NCI-H146 (cell line): ENCODE measurements at regions not wholly inside any gene's neighbourhood (a gene's known extent, or its start where the extent isn't known, plus 50 kb on each side); places are given as distances from the start of the nearest gene placed in this dataset.
"Not testable (repeated sequence)": the region's sequence is repeated elsewhere in the genome, so short reads cannot be mapped to it uniquely, and the experiment has no call there.

Source experiments
- DNase-seq: peaks from one replicate; lab custom pipeline; 2025; lab: John Stamatoyannopoulos, UW

GRCh38 chr15:79157631-79158592, 67.3 kb upstream of the RASGRF1 start:
- DNase-seq: no peak

- DNase-seq: no peak
Observed at GRCh38 chr15:79156704-79157375, 66.3 kb upstream of the RASGRF1 start.

- DNase-seq: no peak
Observed at GRCh38 chr15:79154483-79155135, 64.0 kb upstream of the RASGRF1 start.

- DNase-seq: not testable (repeated sequence)
Observed at GRCh38 chr15:79144290-79144689, 53.7 kb upstream of the RASGRF1 start.

- no peak for DNase-seq
Observed at GRCh38 chr15:79140846-79141570, 50.4 kb upstream of the RASGRF1 start.
